ENCODE measurements at regions not wholly inside any gene's neighbourhood (a gene's known extent, or its start where the extent isn't known, plus 50 kb on each side); places are given as distances from the start of the nearest gene placed in this dataset.

DNA sequence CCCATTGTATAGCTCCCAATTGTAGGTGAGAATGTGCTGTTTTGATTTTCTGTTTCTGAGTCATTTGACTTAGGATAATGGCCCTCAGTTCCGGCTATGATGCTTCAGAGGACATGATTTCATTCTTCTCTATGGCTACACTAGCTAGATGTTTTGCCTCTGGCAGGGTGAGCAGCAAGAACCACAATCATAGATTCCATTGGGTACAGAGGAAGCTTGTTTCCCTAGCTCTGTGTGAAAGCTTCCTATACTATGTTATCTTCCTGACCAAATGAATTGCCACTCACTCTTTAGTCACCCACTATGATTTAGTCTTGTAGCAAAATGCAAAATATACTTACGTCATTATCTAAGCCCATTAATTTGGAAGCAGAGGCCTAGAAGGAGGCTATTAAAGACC is 616.3 kb downstream of the PLA2G4A start:
- DNase-seq, result no peak

DNA sequence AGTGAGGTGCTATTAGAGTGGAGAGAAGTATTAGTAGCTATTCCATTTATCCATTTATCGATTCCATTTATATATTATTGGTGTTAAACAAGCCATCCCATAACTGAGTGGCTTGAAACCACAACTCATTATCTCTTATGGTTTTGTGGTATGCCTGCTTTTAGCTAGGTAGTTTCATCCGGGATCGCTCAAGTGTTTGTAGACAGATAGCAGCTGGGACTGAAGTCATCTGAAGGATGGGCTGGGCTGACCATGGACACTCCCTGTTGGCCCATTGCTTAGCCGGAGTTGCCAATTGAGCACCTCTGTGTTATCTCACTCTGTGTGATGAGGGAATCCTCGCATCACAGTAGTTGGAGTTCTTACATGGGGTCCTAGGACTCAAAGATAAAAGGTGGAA is 622.5 kb downstream of the PLA2G4A start:
- no peak for DNase-seq

DNA sequence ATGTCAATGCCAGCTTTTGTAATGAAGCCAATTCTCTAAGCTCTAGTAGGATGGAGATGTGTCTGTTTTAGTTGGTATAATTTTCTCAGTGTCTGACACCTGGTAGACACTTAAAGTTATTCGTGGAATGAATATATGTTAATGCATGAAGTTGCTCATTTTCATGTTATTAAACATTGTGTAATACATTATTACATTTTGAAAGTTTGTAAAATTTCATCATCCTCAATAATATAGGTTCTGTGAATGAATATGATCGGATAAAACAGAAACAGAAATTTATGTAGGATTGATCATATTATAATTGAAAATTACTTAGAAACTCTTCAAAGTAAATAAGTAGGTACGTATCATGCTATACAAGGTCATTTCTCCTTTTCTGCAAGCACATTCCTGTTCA is 625.3 kb downstream of the PLA2G4A start:
- DNase-seq, result no peak

DNA sequence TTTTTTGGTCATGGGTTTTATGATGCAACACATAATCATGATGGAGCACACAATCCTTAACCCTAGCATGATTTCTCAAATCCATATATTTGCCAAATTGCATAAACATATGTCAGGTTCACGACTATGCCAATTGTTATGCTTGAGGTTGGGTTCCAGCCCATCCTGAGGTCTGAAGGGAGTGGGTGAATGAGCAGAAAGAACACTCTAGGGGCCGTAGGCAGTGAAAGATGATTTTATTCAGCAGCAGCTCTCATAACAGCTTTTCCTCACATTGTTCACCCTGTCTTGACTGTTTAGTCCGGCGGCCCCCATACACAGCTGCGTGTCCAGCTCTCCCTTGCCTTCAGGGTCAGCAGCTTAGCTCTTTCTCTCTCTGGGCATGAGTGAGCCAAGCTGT is 627.7 kb downstream of the PLA2G4A start:
- no peak for DNase-seq

DNA sequence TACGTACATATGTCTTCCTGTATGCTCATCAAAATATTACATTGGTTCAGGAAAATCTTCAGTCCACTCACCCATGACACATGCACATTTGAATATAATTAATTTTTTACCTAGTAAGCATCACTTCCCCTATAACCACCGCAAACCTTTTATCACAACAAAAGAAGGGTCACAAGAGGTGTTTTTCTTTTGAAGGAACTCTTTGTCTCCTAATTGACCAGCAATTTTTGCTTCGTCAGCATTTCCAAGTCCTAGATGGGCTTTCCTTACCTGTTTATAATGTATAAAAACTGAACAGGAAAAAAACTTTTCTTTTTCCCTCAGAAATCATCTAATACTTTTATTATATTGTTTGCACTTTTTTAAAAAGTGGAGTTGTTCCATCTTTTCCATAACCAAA is 631.3 kb downstream of the PLA2G4A start:
- DNase-seq, result no peak

DNA sequence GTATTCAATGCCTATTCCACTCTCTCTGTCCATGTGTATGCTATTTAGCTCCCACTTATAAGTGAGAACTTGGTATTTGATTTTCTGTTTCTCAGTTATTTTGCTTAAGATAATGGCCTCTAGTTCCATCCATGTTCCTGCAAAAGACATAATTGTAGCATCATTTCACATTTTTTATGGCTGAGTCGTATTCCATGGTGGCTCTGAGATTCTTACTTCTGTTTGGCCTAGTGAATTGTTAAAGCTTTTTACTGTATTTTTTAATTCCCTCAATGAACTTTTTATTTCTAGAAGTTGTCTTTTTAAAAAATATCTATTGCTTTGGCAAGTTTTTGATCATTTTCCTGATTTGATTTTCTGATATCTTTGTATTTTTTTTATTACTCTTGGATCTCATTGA is 635.6 kb downstream of the PLA2G4A start:
- no peak for DNase-seq

DNA sequence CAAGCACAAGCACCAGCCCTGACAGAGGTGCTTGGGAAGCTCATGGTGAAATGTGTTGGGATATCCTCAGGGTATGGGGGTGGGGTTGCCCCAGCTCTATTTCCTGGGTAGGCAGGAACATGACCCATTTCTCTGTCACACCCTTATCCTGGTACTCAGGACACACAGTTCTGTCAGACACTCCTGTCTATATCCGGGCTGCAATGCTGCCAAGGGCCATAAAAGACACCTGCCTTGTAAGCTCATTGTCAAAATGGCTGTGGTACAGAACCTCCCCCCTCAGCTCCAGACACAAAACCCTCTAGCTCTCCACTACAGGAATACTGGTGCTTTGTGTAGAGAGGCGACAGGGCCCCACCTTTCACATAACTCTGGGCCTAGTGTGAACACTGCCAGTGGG is 636.7 kb downstream of the PLA2G4A start:
- DNase-seq, result no peak

DNA sequence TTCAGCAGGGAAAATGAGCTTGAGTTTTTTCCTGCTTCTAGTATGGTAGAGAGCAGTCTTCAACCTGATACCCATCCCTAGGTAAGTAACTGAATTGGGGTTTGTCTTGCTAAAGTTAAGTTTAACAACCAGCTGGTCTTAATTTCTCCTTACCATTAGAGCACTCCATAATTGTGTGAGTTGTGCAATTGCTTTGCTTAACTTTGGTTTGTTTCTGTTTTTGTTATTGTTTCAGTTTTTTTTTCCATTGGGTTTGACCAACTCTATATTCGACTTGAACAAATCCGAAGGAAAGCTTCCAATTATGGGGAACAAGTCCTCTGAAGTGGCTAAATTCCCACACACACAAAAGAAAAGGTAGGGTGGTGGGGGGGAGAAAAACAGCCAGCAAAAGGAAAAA is 641.1 kb downstream of the PLA2G4A start:
- DNase-seq, result no peak

DNA sequence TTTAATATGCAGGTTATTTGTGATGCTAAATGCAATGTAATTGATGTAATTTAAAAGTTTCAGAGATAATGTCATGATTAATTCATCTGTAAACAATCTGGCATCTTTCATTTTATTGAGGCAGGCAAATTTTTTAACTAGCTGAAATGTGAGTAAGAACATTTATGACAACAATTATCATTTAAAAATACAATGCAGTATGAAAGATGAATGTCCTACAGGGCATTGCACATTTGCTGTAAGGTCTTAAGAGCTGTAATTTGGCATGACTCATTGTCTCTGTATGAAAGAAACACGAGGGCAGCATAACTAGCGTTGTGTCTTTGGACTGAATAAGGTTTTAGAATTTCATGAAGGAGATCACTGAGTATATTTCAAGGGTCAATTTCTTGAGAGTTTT is 642.8 kb downstream of the PLA2G4A start:
- peak; percentile 50 for DNase-seq

DNA sequence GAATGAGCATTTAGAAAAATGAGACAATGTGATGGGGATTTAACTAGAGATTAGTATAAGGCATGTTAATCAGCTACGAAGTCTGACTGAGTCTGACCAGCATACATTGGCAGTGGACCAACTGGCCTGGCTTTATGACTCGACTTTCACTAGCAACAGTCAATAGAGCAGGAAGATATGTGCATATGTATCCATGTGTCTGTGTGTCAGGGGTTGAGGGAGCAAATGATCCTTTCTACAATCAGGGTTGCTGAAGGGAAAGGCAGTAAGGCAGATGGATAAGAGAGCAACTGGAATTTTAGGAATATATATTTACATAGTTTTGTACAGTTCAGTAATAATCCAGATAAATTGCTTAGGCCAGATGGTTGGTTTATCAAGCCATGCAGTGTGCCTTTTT is 645.6 kb downstream of the PLA2G4A start:
- peak; percentile 38 for DNase-seq

DNA sequence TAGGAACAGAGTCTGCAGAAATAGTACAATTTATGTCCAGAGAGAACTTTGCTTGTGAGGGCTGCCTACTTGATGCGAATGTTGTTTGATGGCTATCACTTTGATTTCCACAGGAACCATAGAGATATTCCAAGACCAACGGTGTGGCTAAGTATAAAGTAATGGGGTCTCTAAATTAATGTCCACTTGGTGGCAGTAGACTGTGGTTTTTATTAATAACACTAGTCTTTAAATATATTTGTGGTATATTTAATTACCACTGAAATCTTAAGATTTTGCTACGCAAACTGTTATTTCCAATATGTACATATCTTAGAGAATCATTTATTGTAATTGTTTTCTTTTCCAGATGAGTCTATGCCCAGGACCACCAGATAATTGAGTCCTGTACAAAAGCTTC is 647.9 kb downstream of the PLA2G4A start:
- no peak for DNase-seq

DNA sequence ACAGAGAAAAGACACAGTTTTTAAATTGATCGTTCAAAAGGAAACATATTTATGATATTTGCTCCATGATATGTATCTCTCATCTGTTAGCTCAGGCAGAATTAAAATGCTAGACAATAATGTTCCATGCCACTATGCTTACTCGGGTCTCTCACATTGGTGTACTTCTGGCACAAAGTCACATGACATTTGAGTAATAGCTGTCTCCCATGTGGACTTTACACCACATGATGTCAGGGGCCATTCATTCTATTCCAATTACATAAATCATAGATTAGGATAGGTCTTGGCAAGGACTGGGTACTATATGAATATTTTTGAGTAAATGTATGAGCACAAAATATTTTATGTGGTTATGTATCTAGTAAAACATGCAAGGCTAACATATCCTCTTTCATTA is 648.4 kb downstream of the PLA2G4A start:
- peak; percentile 33 for DNase-seq

DNA sequence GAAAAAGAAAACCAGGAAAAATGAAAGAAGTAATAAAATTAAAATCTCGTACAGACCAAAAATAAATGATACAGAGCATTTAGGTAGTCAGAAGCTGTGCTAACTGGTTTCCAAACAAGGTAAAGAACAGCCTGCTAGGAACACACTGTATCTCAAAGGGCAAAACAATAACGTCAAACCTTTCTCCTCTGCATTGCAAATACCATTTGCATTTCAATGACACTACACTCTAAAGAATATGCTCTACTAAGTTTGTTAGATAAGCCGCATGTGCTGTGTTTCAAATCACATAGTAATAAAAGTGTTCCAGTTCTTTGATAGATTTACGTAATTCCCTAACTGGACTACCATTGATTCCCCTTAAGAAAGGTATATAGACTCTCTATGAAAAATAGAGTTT is 648.8 kb downstream of the PLA2G4A start:
- DNase-seq, result no peak

DNA sequence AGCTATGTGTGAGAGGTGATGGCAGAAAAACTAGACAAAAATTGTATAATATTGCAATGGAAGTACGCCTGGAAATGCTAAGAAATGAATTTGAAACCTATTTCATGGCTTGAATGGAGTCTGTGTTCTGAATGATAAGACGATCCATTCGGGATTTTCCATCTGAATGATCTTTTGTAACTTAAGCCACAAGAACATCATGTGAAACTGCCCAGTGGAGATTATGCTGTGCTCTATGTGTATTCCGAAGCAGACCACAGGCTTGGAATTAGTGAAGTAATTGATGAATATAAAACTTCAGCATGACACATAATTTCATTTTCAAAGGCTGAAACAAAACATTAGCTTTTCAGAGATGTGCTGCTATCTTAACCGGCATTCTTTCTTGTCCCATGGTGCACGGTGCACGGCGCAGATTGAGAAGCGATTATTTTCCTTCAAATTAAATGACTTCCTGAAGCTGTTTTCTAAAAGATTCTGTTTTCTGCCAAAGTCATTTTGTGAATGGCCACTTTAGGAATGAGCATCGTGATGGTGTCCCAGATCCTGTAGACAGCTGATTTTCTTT is 652.9 kb downstream of the PLA2G4A start:
- no peak for DNase-seq

DNA sequence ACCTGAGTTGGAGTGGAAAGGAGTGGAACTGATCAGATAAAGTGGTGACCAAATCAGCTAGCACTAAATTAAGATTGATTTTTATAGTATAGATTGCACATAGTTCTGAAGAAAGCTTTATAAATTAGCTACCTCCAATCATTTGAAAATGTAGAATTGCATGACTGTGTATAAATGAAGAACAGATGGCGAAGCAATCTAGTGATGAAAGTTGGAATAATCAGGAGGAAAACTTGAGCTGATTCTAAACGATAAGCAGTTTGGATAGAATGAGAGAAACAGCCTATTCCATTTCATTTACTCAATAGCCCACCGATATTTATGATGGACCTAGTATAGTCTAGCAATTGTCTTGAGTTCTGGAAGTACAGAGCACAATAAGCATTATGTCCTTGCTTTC is 661.5 kb downstream of the PLA2G4A start:
- no peak for DNase-seq

DNA sequence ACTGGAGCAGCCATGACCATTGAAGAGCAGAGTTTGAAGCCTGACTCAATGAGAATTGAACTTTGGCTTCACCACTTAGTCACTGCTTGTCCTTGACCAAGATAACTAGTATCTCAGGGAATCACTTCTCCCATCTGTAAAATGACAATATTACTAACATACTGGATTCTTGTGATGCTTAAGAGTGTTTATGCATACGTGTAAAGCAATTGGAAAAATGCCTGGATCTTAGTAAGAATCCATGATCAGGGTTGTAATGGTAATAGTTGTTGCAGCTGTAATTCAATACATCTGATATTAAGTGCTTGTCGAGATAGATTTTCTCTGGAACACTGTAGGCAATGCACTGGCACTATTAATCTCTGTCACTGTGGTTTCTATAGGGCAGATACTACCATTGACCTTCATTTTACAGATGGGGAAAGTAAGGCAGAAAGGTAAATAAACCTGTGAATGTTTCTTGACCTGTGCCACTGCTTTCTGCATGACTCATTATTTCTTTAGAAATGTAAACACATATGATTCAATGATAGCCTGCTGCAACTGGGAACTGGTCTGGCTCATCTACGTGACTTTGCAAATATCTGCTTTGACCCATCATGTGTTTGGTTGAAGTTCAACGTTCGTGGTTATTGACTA is 662.5 kb downstream of the PLA2G4A start:
- DNase-seq, result no peak

DNA sequence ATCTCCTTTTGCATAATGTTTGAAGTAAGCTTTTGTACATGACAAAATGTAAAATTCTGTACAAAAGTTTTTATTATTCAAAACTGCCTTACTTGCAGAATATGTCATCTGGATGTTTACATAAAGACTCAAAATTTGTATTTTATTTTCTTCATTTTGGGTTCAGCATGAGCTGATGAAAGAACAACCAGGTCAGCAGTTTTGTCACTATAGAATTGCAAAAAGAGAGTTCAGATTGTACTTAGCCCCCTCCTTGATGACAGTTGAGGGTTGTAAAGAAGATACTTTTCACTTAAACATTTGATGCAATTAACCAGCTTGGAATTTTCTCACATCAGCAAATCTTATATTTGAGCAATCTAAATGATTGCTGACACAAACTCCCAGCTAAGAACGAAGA is 669.3 kb downstream of the PLA2G4A start:
- no peak for DNase-seq

DNA sequence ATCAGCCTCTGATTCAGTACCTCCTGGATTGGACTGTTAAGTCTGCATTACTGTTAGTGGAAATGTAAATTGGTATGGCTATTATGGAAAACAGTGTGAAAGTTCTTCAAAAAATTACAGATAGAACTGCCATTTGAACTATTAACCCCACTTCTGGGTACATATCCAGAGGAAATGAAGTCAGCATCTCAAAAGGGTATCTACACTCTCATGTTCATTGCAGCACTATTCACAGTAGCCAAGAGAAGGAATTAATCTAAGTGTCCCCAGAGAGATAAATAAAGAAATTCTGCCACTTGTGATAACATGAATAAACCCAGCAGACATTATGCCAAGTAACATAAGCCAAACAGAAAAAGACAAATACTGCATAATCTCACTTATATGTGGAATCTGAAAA is 676.0 kb downstream of the PLA2G4A start:
- DNase-seq, result no peak

DNA sequence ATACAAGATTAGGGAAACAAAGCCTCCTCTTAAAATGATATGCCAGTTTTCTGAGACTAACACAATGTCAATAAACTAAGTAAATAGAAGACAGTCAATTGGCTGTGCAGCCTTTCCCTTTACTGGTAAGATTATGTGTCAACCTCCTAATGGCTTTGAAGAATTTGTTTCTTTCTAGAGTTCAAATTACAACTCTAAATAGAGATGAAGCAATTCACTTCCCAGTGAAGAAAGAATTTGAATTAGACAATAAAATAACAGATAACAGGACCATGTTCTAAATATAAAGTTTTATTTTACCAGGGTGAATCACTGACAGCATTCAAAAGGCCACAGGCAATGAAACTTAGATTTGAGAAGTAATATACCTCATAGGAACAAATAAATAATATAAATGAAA is 680.3 kb downstream of the PLA2G4A start:
- DNase-seq, result no peak

DNA sequence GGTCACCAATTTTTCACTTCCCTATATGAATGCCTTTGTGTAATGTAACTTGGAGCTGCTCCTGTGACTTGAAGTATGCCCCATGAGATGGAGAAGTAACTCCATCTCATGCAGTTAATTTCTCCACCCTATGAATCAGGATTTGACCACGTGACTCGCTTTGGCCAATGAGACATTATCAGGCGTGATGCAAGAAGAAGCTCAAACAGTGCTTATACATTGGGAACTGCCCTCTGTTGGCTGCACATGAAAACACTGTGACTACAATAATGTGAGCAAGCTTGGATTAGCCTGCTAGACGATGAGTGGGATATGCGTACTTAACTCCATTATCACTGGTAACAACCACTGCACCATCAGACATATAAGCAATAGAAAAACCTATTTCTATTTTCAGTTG is 684.4 kb downstream of the PLA2G4A start:
- DNase-seq, result no peak

DNA sequence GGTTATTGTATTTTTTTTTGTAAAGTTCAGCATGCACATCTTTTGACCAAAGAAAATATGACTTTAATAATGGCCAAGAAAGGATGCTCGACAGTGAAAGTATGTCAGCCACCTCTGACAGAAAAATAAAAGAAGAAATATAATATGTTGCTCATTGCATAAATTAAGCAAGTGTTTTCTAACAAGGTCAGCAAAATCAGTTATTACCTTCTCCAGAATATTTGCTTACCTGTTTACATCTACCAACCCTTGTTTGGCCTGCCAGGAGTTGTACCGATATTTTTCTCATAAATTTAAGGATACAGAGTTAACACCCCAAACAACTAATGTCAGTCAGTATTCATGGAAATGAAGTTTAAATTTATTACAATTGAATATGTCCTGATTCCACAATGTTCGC is 685.4 kb downstream of the PLA2G4A start:
- no peak for DNase-seq

DNA sequence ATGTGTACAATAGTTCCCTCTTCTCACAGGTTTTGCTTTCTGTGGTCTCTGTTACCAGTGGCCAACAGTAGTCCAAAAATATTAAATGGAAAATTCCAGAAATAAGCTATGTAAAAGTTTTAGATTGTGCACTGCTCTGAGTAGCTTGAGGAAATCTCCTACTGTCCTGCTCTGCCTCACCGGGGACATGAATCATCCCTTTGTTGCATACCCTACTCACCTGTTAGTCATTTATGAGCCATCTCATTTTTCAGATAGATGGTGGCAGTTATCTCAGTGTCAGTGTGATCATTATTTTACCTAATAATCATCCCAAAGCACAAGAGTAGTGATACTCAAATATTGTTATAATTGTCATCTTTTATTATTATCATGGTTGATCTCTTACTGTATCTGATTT is 688.1 kb downstream of the PLA2G4A start:
- no peak for DNase-seq

DNA sequence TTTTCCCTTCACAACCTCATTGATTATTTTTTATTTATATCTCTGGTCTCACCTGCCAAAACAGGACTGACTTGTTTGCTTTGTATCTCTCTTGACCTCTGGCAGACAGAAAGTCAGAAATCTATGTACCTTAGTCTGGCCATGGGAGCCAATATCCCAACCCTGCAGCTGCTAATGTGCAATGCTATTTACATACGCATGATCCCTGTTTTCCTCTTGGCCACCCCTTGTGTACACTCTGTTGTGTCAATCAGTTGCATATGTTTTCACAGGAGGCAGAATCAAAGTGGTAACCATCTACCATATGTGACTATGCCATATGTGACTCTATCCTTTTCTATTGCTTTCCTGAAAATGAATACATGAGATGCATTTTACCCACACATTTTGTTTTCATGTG is 688.8 kb downstream of the PLA2G4A start:
- no peak for DNase-seq

DNA sequence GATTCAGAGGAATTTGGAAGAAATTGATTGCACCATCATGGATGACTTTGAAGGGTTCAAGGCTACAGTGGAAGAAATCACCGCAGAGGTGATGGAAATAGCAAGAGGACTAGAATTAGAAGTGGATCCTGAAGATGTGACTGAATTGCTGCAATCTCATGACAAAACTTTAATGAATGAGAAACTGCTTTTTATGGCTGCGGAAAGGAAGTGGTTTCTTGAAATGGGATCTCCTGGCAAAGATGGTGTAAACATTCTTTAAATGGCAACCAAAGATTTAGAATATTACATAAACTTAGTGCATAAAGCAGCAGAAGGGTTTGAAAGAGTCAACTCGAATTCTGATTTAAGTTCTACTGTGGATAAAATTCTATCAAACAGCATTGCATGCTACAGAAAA is 698.6 kb downstream of the PLA2G4A start:
- no peak for DNase-seq

DNA sequence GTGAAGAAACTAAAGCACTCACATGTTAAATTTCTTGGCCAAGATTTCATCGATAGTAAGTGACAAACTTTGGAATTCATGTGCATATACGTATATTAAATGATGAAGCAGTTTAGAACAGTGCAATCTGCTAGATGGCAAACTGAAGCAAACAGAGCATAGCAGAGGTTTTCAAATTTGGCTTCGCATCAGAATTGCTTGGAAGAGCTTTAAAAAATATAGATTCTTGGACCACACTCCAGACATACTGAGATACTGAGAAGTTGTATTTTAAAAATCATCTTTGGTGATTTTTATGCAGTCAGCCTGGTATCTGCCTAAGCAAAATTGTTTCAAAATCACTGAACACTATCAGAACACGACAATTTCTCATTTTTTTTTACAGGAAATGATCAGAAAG is 709.2 kb downstream of the PLA2G4A start:
- no peak for DNase-seq

Data from fibroblast of skin of back (primary cell).